Gastroesophageal sphincter (tissue), 3 donors: ENCODE measurements at regions not wholly inside any gene's neighbourhood (a gene's known extent, or its start where the extent isn't known, plus 50 kb on each side); places are given as distances from the start of the nearest gene placed in this dataset.

Source experiments
- POLR2A ChIP-seq, 2 donors: fragments of 450-650 bp; IDR thresholded peaks; one replicate each; pipeline ENCODE4 v1.6.1; 2017; ENCODE audit warnings: antibody characterized with exemption in 2 of 2, mild to moderate bottlenecking in 2 of 2, moderate library complexity in 1 of 2
- POLR2AphosphoS5 ChIP-seq: sonication (generic); formaldehyde crosslinking; IDR thresholded peaks from one replicate; pipeline ENCODE4 v1.6.1; 2017; ENCODE audit warnings: antibody characterized with exemption
- TF ChIP-seq, protein P1 (sequence below), 4 experiments: fragments of 200-600 bp in 2 of 4; fragments of 450-650 bp in 2 of 4; sonication (generic) in 1 of 4; IDR thresholded peaks; one replicate each; pipeline ENCODE4 v1.5.1; 2017 to 2019; ENCODE audit warnings: antibody characterized with exemption in 4 of 4, mild to moderate bottlenecking in 2 of 4, moderate library complexity in 2 of 4

DNA sequence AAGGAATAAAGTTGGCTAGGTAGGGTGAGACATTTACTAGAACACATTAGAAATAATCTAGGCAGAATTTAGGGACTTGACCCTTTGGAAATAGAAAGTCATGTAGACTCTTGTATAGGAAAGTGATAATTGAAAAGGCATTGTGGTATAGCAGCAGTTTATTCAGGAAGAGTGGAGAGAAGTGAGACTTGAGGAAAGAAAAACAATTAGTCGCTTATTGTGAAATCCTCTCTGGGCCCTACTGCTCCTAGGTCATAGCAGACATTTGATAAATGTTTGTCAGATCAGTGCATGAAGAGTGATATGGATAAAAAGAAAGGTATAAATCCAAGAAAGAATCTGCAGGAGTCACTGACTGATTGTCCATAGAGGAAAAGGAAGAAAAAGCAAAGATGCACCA, 337.6 kb downstream of the HNRNPD start:
- TF ChIP-seq, protein P1, sequence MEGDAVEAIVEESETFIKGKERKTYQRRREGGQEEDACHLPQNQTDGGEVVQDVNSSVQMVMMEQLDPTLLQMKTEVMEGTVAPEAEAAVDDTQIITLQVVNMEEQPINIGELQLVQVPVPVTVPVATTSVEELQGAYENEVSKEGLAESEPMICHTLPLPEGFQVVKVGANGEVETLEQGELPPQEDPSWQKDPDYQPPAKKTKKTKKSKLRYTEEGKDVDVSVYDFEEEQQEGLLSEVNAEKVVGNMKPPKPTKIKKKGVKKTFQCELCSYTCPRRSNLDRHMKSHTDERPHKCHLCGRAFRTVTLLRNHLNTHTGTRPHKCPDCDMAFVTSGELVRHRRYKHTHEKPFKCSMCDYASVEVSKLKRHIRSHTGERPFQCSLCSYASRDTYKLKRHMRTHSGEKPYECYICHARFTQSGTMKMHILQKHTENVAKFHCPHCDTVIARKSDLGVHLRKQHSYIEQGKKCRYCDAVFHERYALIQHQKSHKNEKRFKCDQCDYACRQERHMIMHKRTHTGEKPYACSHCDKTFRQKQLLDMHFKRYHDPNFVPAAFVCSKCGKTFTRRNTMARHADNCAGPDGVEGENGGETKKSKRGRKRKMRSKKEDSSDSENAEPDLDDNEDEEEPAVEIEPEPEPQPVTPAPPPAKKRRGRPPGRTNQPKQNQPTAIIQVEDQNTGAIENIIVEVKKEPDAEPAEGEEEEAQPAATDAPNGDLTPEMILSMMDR (IDR thresholded peaks at IDR 0.05), result no peak
- TF ChIP-seq POLR2A (IDR thresholded peaks at IDR 0.05), result no peak
- TF ChIP-seq POLR2AphosphoS5, result no peak
